Fibroblast of skin of right biceps (primary cell): ENCODE measurements at regions not wholly inside any gene's neighbourhood (a gene's known extent, or its start where the extent isn't known, plus 50 kb on each side); places are given as distances from the start of the nearest gene placed in this dataset.
A peak's percentile ranks its signal among the peaks of the same experiment; 100 is the strongest.
"Not testable (repeated sequence)": the region's sequence is repeated elsewhere in the genome, so short reads cannot be mapped to it uniquely, and the experiment has no call there.

Source experiments
- DNase-seq: peaks from one replicate; pipeline ENCODE4 v3.0.0-alpha.2; 2013

- DNase-seq = peak; percentile 36
These were observed 335.5 kb downstream of the GJA1 start for GRCh38 chr6:121770943-121771342.

GRCh38 chr6:121771937-121772720 lies 336.7 kb downstream of the GJA1 start:
- DNase-seq = no peak

GRCh38 chr6:121776054-121776453 lies 340.6 kb downstream of the GJA1 start:
- no peak for DNase-seq

GRCh38 chr6:121780325-121781321 lies 345.2 kb downstream of the GJA1 start:
- DNase-seq = peak; percentile 91

GRCh38 chr6:121791396-121792315 lies 356.2 kb downstream of the GJA1 start:
- peak; percentile 81 for DNase-seq

- DNase-seq = peak; percentile 97
These were observed 359.2 kb downstream of the GJA1 start for GRCh38 chr6:121794630-121795029.

GRCh38 chr6:121797598-121797997 lies 362.2 kb downstream of the GJA1 start:
- not testable (repeated sequence) for DNase-seq

GRCh38 chr6:121798126-121798525 lies 362.7 kb downstream of the GJA1 start:
- DNase-seq = not testable (repeated sequence)

- DNase-seq = no peak
These were observed 364.1 kb downstream of the GJA1 start for GRCh38 chr6:121799574-121799973.

- DNase-seq = peak; percentile 50
These were observed 364.6 kb downstream of the GJA1 start for GRCh38 chr6:121800047-121800446.

- no peak for DNase-seq
These were observed 370.7 kb downstream of the GJA1 start for GRCh38 chr6:121806116-121806515.

GRCh38 chr6:121809211-121809610 lies 373.8 kb downstream of the GJA1 start:
- no peak for DNase-seq

GRCh38 chr6:121810158-121811032 lies 374.9 kb downstream of the GJA1 start:
- DNase-seq = no peak

GRCh38 chr6:121811106-121811505 lies 375.7 kb downstream of the GJA1 start:
- no peak for DNase-seq

GRCh38 chr6:121816361-121816760 lies 380.9 kb downstream of the GJA1 start:
- no peak for DNase-seq

- DNase-seq = no peak
These were observed 381.6 kb downstream of the GJA1 start for GRCh38 chr6:121816906-121817540.

- DNase-seq = peak; percentile 91
These were observed 388.0 kb downstream of the GJA1 start for GRCh38 chr6:121823437-121823851.

- peak; percentile 92 for DNase-seq
These were observed 390.8 kb downstream of the GJA1 start for GRCh38 chr6:121826156-121826810.

GRCh38 chr6:121828146-121828886 lies 392.9 kb downstream of the GJA1 start:
- DNase-seq = peak; percentile 42

GRCh38 chr6:121830736-121831135 lies 395.3 kb downstream of the GJA1 start:
- no peak for DNase-seq
